ENCODE measurements at regions not wholly inside any gene's neighbourhood (a gene's known extent, or its start where the extent isn't known, plus 50 kb on each side); places are given as distances from the start of the nearest gene placed in this dataset.
A peak's percentile ranks its signal among the peaks of the same experiment; 100 is the strongest.

DNA sequence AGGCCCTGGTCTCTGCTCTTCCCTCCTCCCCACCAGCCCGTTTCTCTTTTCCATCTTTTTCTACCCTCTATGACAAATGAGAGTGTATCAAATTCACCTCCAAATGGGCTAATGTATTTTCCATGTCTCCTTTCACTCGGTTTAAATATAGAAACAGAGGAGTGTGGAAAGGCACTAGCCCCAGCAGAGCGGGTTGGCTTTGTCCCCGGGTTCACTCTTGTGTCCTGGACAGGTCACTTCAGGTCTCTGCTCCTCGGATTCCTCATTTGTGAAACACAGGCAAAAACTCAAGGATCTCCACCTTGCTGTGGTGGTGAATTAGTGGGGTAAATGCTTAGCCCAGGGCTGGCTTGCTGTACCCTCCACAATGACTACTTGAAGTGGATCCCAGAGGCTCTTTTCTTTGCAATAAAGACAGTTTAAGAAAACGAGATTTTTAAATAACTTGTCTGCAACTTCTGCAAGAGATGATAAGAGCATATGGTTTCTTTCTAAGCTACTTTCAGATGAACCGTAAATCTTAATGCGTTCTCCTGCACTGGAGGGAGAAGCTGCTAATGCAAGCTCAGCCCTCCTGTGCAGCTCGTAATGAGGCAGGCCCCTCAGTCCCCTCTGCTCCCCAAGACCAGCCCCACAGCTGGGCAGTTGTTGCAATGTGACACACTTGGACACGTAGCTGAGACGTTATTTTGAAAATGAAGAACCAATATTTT lies 292.9 kb downstream of the THBS2 start:
- no peaks in the 10 kb centered on the region for H3F3A ChIP-seq (ENCODE audit: insufficient read depth, low read depth)
- H4K20me1 ChIP-seq (ENCODE audit: insufficient read depth) = no peaks in the 10 kb centered on the region
- no TSS peak for BruUV-seq (replicated peaks)
- H3K36me3 ChIP-seq (ENCODE audit: low read depth) = no peaks in the 10 kb centered on the region
- no peaks in the 10 kb centered on the region for H3K4me1 ChIP-seq (replicated peaks; ENCODE audit: insufficient read depth)
- ChIA-PET CTCF (no interaction called here), POLR2A (ENCODE audit: unreplicated experiment) (no interaction called here)
- no peak overlapping the region for H3K27ac ChIP-seq
- intact Hi-C loops (cut with micrococcal nuclease; ENCODE audit: unreplicated experiment) = no loop called here
- no peaks in the 10 kb centered on the region for H3K9me2 ChIP-seq (ENCODE audit: insufficient read depth)
- no peaks in the 10 kb centered on the region for H3K79me2 ChIP-seq (ENCODE audit: low read depth)
- H3K27me3 ChIP-seq (ENCODE audit: insufficient read depth, low read depth) = peaks cover 87% of the 10 kb centered on the region
- no peak overlapping the region for H2AFZ ChIP-seq
- no peak overlapping the region for H3K4me3 ChIP-seq
- TF ChIP-seq EZH2 (IDR thresholded peaks at IDR 0.05; ENCODE audit: low read depth) = no peak
- TF ChIP-seq, protein P1, sequence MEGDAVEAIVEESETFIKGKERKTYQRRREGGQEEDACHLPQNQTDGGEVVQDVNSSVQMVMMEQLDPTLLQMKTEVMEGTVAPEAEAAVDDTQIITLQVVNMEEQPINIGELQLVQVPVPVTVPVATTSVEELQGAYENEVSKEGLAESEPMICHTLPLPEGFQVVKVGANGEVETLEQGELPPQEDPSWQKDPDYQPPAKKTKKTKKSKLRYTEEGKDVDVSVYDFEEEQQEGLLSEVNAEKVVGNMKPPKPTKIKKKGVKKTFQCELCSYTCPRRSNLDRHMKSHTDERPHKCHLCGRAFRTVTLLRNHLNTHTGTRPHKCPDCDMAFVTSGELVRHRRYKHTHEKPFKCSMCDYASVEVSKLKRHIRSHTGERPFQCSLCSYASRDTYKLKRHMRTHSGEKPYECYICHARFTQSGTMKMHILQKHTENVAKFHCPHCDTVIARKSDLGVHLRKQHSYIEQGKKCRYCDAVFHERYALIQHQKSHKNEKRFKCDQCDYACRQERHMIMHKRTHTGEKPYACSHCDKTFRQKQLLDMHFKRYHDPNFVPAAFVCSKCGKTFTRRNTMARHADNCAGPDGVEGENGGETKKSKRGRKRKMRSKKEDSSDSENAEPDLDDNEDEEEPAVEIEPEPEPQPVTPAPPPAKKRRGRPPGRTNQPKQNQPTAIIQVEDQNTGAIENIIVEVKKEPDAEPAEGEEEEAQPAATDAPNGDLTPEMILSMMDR (conservative IDR thresholded peaks at IDR 0.05) = no peak
- no peaks in the 10 kb centered on the region for H3K9me3 ChIP-seq (ENCODE audit: insufficient read depth, low read depth)
- H3K4me2 ChIP-seq = no peak overlapping the region
- DNase-seq = no peak

- ChIA-PET POLR2A (ENCODE audit: unreplicated experiment) (no interaction called here), CTCF (no interaction called here)
- no peak for TF ChIP-seq EZH2 (IDR thresholded peaks at IDR 0.05; ENCODE audit: low read depth)
- TF ChIP-seq, protein P1 (conservative IDR thresholded peaks at IDR 0.05) = no peak
These were observed 293.9 kb downstream of the THBS2 start for GRCh38 chr6:168959696-168960095.

DNA sequence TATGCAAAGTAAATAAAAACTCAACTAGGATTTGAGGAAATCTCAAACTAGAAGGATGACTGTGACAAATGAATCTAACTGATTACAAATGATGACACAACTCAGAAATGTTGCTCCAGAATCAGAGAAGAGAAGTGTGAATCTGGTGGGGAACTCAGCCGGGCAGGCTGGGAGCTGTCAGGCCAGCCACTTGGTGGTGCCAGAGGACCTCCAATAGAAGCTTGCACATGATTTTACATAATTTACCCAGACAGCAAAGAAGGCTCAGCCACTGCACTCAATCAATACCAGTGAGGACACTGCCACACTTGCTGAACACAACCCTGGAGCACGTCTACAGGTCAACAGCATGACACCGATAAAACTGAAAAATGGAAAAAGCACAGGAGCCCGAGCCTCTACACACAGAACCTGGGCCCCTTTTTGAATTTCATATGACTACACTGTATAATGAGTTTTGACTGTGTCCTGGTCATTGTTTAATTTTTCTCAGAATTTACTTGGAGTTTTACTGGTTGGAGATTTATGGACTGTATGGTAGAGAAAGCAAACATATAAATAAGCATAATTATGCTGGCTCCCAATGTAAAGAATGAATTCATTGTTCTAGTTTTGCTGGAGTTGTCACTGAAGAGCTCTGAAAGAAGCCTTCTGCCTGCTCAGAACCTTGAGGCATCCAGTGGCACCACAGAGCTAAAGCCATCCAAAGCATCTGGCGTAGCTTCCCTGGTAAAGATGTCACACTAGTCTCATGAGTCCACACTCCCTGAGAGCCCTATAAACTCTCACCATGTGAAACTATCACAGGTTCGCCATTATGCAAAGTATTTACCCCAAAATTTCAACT lies 296.5 kb downstream of the THBS2 start:
- Histone ChIP-seq H4K20me1 (ENCODE audit: insufficient read depth) (no peaks in the 10 kb centered on the region), H3K9me2 (ENCODE audit: insufficient read depth) (no peaks in the 10 kb centered on the region), H3K27ac (no peak overlapping the region), H3K36me3 (ENCODE audit: low read depth) (no peaks in the 10 kb centered on the region), H2AFZ (no peak overlapping the region), H3K4me1 (replicated peaks; ENCODE audit: insufficient read depth) (no peaks in the 10 kb centered on the region), H3F3A (ENCODE audit: insufficient read depth, low read depth) (no peaks in the 10 kb centered on the region), H3K79me2 (ENCODE audit: low read depth) (no peaks in the 10 kb centered on the region), H3K9me3 (ENCODE audit: insufficient read depth, low read depth) (no peaks in the 10 kb centered on the region), H3K27me3 (ENCODE audit: insufficient read depth, low read depth) (peaks cover 61% of the 10 kb centered on the region), H3K4me2 (no peak overlapping the region), H3K4me3 (no peak overlapping the region)
- ChIA-PET POLR2A (ENCODE audit: unreplicated experiment) (no interaction called here), CTCF (no interaction called here)
- DNase-seq = peak; percentile 12 to 46
- TF ChIP-seq, protein P1 (conservative IDR thresholded peaks at IDR 0.05) = peak; percentile 73
- no peak for TF ChIP-seq EZH2 (IDR thresholded peaks at IDR 0.05; ENCODE audit: low read depth)
- intact Hi-C loops (cut with micrococcal nuclease; ENCODE audit: unreplicated experiment) = loop anchor here (2.0 kb wide), 2 partner anchors 62 to 1574 kb away; no protein-coding TSS in a partner anchor
- no TSS peak for BruUV-seq (replicated peaks)

More at GRCh38 chr6:168959696-168960095, 293.9 kb downstream of the THBS2 start:
- no peaks in the 10 kb centered on the region for H3K79me2 ChIP-seq (ENCODE audit: low read depth)
- no peaks in the 10 kb centered on the region for H4K20me1 ChIP-seq (ENCODE audit: insufficient read depth)
- H3K4me1 ChIP-seq (replicated peaks; ENCODE audit: insufficient read depth) = no peaks in the 10 kb centered on the region
- no peaks in the 10 kb centered on the region for H3K9me3 ChIP-seq (ENCODE audit: insufficient read depth, low read depth)
- intact Hi-C loops (cut with micrococcal nuclease; ENCODE audit: unreplicated experiment) = no loop called here
- no peak overlapping the region for H3K4me3 ChIP-seq
- H3K4me2 ChIP-seq = no peak overlapping the region
- H2AFZ ChIP-seq = no peak overlapping the region
- no peaks in the 10 kb centered on the region for H3K9me2 ChIP-seq (ENCODE audit: insufficient read depth)
- peaks cover 77% of the 10 kb centered on the region for H3K27me3 ChIP-seq (ENCODE audit: insufficient read depth, low read depth)
- H3K36me3 ChIP-seq (ENCODE audit: low read depth) = no peaks in the 10 kb centered on the region
- BruUV-seq (replicated peaks) = no TSS peak
- DNase-seq = no peak
- H3F3A ChIP-seq (ENCODE audit: insufficient read depth, low read depth) = no peaks in the 10 kb centered on the region
- no peak overlapping the region for H3K27ac ChIP-seq
